ENCODE measurements at regions not wholly inside any gene's neighbourhood (a gene's known extent, or its start where the extent isn't known, plus 50 kb on each side); places are given as distances from the start of the nearest gene placed in this dataset.

GRCh38 chr4:123507376-123507775 is 110.8 kb downstream of the SPRY1 start:
- Histone ChIP-seq H3K27ac (ENCODE audit: low read depth, low read length, poor library complexity, severe bottlenecking) (peak overlapping the region; percentile 97), H4K20me1 (ENCODE audit: insufficient read depth, low read length) (no peaks in the 10 kb centered on the region), H3K4me1 (ENCODE audit: insufficient read depth, low read length, severe bottlenecking) (peaks cover 38% of the 10 kb centered on the region), H3K36me3 (ENCODE audit: insufficient read depth, low read length) (no peaks in the 10 kb centered on the region), H3K4me3 (ENCODE audit: low read depth, low read length, poor library complexity, severe bottlenecking) (no peak overlapping the region), H3K9me2 (ENCODE audit: low read depth, low read length) (no peaks in the 10 kb centered on the region), H3F3A (ENCODE audit: insufficient read depth, low read length) (no peaks in the 10 kb centered on the region), H3K4me2 (ENCODE audit: low read length) (peak overlapping the region; percentile 78), H3K27me3 (ENCODE audit: insufficient read depth, low read length) (no peaks in the 10 kb centered on the region), H3K79me2 (ENCODE audit: insufficient read depth, low read length) (no peaks in the 10 kb centered on the region), H3K9me3 (ENCODE audit: low read length) (no peaks in the 10 kb centered on the region), H2AFZ (ENCODE audit: low read length) (peak overlapping the region; percentile 71; the same call in 1 of the 2 replicates), H3K9ac (ENCODE audit: low read length) (peak overlapping the region; percentile 54; the same call in 1 of the 2 replicates)
- no peak for TF ChIP-seq EZH2 (IDR thresholded peaks at IDR 0.05; ENCODE audit: borderline replicate concordance, low read length)
- TF ChIP-seq, protein P1, sequence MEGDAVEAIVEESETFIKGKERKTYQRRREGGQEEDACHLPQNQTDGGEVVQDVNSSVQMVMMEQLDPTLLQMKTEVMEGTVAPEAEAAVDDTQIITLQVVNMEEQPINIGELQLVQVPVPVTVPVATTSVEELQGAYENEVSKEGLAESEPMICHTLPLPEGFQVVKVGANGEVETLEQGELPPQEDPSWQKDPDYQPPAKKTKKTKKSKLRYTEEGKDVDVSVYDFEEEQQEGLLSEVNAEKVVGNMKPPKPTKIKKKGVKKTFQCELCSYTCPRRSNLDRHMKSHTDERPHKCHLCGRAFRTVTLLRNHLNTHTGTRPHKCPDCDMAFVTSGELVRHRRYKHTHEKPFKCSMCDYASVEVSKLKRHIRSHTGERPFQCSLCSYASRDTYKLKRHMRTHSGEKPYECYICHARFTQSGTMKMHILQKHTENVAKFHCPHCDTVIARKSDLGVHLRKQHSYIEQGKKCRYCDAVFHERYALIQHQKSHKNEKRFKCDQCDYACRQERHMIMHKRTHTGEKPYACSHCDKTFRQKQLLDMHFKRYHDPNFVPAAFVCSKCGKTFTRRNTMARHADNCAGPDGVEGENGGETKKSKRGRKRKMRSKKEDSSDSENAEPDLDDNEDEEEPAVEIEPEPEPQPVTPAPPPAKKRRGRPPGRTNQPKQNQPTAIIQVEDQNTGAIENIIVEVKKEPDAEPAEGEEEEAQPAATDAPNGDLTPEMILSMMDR (IDR thresholded peaks at IDR 0.05; ENCODE audit: low read length): no peak

DNA sequence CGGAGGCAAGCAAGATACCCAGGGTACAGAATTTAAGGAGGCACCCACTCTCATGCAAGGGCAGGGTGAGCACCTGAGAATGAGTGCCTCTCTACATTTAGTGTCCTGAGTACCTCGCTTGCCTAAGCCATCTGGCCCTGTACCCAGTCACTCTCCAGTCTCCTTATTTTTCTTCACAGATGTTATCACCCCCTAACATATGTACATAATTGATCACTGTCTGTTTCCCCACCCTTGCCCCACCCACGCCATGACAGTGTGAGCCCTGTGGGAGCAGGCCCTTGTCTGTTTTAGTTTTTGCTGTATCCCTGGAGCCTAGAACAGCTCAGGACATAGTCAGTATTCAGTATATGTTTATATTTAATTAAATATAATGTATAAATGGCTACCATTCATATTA is 113.6 kb downstream of the SPRY1 start:
- Histone ChIP-seq H4K20me1 (ENCODE audit: insufficient read depth, low read length) (no peaks in the 10 kb centered on the region), H3F3A (ENCODE audit: insufficient read depth, low read length) (no peaks in the 10 kb centered on the region), H2AFZ (ENCODE audit: low read length) (no peak overlapping the region), H3K4me2 (ENCODE audit: low read length) (no peak overlapping the region), H3K9me3 (ENCODE audit: low read length) (no peaks in the 10 kb centered on the region), H3K9ac (ENCODE audit: low read length) (no peak overlapping the region), H3K27ac (ENCODE audit: low read depth, low read length, poor library complexity, severe bottlenecking) (no peak overlapping the region), H3K4me1 (ENCODE audit: insufficient read depth, low read length, severe bottlenecking) (peaks cover 24% of the 10 kb centered on the region), H3K4me3 (ENCODE audit: low read depth, low read length, poor library complexity, severe bottlenecking) (no peak overlapping the region), H3K79me2 (ENCODE audit: insufficient read depth, low read length) (no peaks in the 10 kb centered on the region), H3K27me3 (ENCODE audit: insufficient read depth, low read length) (no peaks in the 10 kb centered on the region), H3K9me2 (ENCODE audit: low read depth, low read length) (no peaks in the 10 kb centered on the region), H3K36me3 (ENCODE audit: insufficient read depth, low read length) (no peaks in the 10 kb centered on the region)
- TF ChIP-seq, protein P1 (IDR thresholded peaks at IDR 0.05; ENCODE audit: low read length): no peak
- TF ChIP-seq EZH2 (IDR thresholded peaks at IDR 0.05; ENCODE audit: borderline replicate concordance, low read length): no peak

GRCh38 chr4:123510659-123511058 is 114.1 kb downstream of the SPRY1 start:
- no peak overlapping the region for H3K27ac ChIP-seq (ENCODE audit: low read depth, low read length, poor library complexity, severe bottlenecking)
- no peaks in the 10 kb centered on the region for H4K20me1 ChIP-seq (ENCODE audit: insufficient read depth, low read length)
- no peaks in the 10 kb centered on the region for H3F3A ChIP-seq (ENCODE audit: insufficient read depth, low read length)
- H3K9me2 ChIP-seq (ENCODE audit: low read depth, low read length): no peaks in the 10 kb centered on the region
- no peak overlapping the region for H3K9ac ChIP-seq (ENCODE audit: low read length)
- no peaks in the 10 kb centered on the region for H3K36me3 ChIP-seq (ENCODE audit: insufficient read depth, low read length)
- H3K9me3 ChIP-seq (ENCODE audit: low read length): no peaks in the 10 kb centered on the region
- no peak overlapping the region for H3K4me3 ChIP-seq (ENCODE audit: low read depth, low read length, poor library complexity, severe bottlenecking)
- no peaks in the 10 kb centered on the region for H3K27me3 ChIP-seq (ENCODE audit: insufficient read depth, low read length)
- H3K4me1 ChIP-seq (ENCODE audit: insufficient read depth, low read length, severe bottlenecking): peaks cover 21% of the 10 kb centered on the region
- TF ChIP-seq, protein P1 (IDR thresholded peaks at IDR 0.05; ENCODE audit: low read length): no peak
- no peak for TF ChIP-seq EZH2 (IDR thresholded peaks at IDR 0.05; ENCODE audit: borderline replicate concordance, low read length)
- H3K4me2 ChIP-seq (ENCODE audit: low read length): no peak overlapping the region
- H2AFZ ChIP-seq (ENCODE audit: low read length): no peak overlapping the region
- H3K79me2 ChIP-seq (ENCODE audit: insufficient read depth, low read length): no peaks in the 10 kb centered on the region
